HG02884 (cell line): ENCODE measurements at regions not wholly inside any gene's neighbourhood (a gene's known extent, or its start where the extent isn't known, plus 50 kb on each side); places are given as distances from the start of the nearest gene placed in this dataset.
"Not testable (repeated sequence)": the region's sequence is repeated elsewhere in the genome, so short reads cannot be mapped to it uniquely, and the experiment has no call there.

Experiments used
- ATAC-seq: cut with Tn5 transposase; IDR thresholded peaks from one replicate; pipeline ENCODE4 v1.9.1; 2021; ENCODE audit warnings: mild to moderate bottlenecking, moderate library complexity; ENCODE audit not compliant: unreplicated experiment

DNA sequence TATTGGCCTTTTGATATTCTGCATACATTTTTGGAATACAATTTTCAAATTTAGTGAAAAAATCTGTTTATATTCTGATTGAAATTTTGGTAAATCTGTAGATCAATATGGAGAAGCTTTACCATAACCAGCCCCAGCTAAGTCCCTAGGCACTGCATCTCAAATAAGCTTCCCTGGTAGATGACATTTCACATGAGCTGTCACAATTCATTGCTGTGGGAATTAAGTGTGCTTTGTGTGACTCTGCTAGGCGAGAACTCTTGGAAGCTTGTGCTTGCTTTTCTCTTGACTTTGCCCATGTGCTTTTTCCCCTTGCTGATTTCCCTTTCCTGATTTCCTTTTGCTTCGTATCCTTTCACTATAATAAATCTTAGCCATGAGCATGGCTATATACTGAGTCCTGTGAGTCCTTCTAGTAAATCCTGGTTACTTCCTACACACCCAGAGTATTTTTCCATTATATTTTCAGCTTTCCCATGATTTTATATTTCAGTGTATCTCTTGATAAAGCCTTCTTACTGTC, 166.5 kb upstream of the MMS22L start:
- no peak for ATAC-seq

DNA sequence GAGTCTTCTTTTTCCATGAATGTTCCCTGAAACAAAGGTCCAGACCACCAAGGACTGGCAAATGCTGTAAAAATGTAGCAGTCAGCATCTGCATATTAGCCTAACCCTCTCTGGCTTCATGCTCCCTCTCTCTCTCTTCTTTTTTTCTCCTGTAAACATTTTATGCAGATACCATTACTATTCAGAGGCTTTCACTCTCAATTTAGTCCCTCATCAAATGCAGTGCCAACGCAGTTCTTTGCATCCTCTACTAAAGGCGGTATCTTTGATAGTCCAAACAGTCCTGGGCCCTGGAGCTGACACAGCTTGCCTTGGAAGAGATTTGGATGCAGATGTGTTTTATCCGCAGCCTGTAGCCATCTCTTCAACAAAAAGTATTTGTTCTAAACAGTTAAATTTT, 167.1 kb upstream of the MMS22L start:
- no peak for ATAC-seq

DNA sequence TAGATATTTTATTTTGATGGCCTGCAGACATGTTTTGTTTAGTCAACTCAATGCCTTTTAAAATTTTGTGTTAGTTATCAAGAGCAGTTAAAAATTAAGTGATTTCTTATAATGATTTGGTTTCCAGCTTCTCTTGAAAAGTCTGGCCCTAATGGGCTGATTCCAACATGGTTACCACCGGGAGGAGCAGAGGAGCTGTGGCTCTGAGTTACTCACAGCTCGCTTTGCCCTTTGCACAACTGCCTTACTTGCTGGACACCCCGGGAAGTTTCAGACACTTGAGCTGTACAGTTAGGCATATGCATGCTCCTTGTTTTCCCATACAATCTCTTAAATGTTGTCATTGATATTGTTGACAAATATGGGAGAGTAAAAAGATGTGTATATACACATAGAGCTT, 173.1 kb upstream of the MMS22L start:
- ATAC-seq = no peak

DNA sequence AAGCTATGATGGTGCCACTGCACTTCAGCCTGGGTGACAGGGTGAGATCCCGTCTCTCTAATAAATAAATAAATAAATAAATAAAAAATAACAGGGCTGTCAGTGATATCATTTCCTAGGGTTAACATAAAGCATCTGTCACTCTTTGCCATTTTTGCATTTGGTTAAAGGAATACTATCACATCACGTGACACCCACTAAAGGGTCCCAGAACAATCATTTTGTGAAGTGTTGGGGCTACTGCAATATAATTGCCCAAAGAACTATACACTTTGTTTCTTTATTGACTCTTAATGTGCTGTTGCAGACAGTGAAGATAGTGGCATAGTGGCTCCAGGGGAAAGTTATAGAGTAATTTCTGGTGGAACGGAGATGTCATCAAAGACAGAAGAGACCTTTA, 176.5 kb upstream of the MMS22L start:
- ATAC-seq = no peak

DNA sequence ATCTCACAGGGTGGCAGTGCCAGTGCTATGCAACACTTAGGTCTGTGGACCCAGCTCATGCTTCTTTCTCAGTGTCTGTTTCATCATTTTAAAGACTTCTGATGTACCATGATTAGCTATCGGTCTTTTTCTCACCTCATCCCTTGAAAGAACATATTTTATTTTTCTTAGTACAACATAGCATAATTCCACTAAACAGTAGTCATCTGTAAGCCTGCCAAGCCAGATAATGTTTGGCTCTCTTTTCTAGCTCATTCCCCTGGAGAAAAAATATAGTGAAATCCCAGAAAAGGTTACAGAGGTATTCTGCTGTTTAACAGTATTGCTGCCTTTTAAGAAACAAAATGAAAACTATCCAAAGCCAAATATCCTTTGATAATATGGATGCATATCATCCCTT, 177.0 kb upstream of the MMS22L start:
- no peak for ATAC-seq

DNA sequence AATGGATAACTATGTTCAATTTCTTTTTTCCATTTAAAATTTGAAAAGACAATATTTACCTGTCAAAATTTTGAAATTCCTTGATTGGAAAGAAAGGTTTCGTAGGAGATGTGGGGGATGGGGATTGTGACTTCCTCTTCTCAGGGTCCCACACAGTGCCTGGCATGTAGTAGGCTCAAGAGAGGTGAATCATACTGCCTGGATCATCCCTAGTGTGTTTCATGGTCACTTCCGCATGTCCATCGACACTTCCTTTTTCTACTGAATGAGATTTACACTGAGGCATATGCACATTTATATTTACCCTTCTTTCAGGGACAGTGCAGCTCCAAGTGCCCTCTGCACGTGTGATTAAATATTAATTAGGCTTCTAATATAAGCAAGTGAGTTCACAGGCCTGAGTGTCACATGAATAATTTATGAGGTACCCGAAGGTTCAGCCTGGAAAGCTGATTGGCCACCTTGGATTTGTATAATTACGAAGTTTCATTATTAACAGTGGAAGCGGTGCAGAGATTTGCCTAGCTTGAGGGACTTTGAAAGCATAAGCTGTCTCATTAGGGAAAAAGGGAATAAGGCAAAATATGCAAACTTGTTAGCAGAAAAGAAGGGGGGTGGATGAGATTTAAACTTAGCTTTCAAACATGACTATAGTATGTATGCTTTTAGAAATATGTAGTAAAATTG, 177.5 kb upstream of the MMS22L start:
- no peak for ATAC-seq

DNA sequence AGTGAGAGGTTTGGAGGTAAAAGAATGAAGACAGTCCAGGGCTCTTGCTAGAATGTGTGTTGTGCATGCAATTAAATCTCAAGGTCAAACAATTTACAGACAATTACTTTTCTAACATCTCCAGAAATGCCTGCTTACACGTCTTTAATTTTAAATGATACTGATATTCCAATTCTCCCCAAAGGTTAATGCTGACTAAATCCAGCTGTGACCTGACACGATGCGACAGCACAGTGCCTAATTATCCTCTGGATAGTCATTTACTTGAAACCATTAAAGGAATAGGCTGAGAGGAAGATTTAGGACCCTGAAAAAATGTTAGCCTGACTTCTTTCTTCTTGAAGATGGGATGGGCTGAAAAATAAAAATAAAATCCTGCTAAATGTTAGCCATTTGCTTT, 178.2 kb upstream of the MMS22L start:
- ATAC-seq = no peak

DNA sequence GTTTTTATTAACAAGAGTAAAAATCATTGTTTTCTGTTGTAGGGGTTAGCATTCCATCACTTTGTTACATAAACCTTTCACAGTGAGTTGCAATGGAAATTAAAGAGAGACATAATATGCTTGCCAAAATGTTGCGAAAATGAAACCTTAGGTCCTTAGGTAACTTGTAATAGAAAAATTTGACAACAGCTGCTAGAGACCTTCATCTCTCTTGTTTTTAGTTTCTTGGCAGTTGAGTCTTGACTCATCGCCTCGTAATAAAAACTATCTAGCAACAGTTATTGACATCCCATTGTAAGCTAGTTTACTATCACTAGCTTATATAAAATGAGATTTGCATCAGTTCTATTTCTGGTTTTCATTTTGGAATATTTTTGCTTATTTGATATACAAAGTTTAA, 179.0 kb upstream of the MMS22L start:
- no peak for ATAC-seq

DNA sequence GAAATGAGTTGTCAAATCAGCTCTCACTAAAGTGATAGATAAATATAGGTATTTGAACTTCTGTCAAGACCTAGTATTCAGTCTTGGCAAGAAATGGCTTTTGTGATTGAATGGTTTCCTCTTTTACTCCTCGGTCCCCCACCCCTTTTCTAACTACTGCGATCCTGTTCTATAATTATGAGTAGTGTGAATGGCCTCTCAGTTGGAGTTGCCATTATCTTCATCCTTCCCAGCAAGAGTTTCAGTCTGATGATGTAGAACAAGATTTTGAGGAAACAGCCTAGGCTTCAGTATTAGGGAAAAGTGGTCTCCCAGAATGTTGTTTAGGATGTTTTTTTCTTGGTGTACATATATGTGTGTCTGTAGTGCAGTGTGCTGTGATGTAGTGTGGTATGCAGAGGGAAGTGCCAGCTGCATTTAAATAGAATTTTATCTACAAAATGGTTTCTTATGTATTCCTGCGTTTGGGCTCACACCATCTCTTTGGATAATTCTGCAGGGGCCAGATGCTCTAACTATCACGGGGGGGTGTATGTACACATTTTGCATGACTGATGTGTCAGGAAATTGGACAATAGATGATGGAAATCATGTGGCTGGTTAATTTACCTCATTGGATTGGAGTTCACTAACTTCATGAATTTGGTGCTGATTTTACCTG, 180.1 kb upstream of the MMS22L start:
- no peak for ATAC-seq

DNA sequence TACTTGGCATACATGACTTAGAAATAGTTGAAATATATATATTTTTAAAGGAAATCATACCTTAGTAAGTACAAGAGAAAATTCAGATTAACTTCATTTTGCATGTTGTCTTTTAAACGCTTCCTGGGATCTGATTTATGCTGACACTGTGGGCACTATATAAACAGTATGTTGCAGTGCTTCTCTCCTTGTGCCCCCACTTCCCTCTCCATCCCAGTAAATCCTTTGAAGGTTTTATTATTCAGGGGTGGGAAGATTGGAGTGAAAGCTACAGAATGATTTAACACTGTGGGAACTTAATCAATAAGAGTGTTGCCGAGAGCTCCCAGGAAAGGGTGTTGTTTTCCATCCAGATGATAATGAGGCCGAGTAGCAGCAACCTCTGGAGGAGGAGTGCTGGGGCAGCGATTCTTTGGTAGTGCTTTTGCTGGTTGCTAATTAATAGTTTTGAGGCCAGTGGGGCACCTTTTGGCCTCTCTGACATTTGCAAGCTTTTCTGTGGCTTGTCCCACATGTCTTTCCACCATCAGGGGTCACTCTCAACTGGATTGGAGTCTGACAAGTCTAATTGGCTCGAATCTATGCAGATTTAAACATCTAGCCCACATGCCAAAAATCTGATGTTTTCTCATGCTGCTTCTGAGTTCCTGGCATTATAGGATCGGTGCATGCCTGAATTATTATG, 183.0 kb upstream of the MMS22L start:
- no peak for ATAC-seq

DNA sequence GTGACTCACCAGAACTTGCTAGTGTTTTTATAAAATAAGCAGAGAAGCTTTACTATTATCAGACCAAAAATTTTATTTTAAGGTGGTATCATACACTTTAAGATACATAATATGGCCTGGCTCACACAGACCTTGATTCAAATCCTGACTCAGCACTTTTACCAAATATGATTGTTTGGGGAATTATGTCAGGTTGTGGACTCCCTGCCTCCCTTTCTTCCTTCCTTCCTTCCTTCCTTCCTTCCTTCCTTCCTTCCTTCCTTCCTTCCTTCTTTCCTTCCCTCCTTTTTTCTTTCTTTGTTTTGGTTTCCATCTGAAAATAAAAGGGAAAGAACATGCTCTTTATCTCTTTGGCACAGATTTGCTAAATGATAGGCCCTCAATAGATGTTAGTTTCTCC, 186.0 kb upstream of the MMS22L start:
- no peak for ATAC-seq

DNA sequence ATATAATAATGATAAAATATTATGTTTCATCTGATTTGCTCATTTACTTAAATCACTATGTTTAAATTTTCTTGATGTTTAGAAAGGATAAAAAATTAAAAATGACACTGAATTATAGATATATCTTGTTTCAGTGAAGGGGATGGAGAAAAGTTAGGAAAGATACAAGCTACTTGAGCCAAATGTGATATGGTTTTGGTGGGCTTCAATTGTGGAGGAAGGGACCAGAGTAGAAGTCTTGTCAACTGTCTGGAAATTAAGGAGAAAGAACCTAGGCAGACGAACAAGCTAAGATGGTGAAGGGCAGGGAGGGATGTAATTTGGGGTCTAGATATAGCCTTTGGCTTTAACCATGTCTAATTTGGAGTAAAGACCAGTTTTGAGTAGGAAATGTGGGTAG, 186.4 kb upstream of the MMS22L start:
- no peak for ATAC-seq

DNA sequence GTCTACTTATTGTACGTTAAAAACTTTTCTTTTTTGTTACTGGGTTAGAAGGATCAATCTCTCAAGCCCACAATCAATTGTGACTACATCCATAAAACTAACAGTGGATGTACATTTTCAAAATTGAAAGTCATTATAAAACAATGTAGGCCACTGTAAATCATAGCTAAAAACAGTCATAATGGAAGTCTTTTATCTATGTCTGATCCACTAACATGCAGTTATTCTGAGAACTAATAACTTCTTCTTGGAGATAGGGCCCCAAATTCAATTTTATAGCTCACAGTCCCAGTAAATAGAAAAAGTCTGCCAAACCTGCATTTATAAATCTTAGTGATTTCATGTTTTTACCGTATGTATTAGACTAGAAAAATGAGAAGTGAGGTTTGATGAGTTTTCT, 187.3 kb upstream of the MMS22L start:
- no peak for ATAC-seq

DNA sequence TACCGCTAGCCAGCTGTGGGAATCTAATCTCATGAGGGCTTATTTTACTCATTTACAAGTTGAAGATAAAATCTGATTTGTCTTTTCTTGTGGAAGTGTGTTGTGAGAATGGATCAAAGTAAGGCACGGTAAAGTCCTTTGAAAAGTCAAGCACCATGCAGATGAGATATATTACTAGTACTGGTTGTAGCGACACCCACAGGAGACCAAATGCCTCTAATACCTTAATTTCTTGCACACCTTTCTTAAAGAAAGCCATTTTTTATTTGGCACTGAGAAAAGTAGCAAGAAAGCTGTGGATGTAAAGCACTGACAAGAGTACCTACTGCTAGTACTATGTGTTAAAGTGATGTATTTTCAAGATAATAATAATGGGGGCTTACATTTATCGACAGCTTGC, 191.0 kb upstream of the MMS22L start:
- no peak for ATAC-seq

DNA sequence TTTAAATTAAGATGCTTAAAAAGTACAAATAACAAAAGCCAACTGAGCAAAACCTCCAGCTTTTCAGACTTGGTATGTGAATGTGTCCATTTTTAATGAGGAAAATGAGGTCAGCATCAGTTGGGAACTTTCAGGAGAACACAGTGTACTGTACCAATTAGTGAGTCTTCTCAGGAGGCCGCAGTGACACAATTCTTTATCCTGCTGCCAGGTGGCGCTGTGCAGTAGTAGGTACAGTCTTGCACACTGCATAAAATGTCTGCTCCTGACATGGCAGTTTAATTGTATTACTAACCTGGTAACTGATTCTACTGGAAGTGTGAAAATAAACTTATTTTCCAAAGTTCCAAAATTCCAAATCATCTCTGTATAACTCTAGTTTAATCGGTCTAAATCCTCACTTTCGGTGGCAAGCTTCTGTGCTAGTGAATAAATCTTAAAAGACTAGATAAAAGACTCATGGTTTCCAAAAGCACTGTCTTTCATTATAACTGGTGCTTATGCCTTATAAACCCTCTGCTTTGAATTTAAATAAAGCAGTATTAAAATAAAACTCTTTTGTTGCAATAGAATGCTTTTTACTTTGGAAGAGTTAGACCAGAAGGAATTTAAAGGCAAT, 214.8 kb upstream of the MMS22L start:
- ATAC-seq = peak; percentile 99

DNA sequence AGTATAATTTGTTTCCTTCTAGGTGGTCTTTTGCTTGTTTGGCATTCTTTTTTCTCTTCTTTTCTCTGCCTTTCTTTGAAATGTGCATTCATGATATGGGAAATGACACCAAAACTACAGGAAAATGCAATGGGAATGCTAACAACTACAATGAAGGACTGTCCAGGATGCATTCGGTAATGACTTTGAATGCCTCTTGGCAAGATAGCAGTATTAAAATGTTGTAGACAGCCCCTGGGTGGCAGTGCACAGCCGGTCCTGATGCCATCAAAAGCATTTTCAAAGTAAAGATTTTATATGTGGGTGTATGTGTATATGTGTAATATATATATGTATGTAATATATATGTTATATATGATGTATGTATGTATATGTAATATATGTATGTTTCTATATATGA, 218.8 kb upstream of the MMS22L start:
- no peak for ATAC-seq

DNA sequence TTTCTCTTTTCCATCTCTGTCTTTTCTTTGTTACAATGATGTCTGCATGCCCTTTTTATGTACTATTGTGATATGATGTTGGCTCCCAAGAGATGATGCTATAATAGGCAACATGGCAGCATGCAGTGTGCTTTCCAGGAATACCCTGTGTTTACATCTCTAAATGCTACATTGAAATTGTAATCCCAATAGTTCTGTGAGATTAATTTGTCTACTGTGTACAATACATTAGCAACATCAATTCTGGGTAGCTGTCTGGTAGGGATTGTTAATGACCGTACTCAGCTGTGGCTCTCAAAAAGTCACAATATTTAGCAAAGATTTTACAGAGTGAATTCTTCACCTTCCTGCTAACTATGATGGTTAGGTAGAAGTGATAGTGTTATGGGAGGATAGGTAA, 225.6 kb upstream of the MMS22L start:
- no peak for ATAC-seq

DNA sequence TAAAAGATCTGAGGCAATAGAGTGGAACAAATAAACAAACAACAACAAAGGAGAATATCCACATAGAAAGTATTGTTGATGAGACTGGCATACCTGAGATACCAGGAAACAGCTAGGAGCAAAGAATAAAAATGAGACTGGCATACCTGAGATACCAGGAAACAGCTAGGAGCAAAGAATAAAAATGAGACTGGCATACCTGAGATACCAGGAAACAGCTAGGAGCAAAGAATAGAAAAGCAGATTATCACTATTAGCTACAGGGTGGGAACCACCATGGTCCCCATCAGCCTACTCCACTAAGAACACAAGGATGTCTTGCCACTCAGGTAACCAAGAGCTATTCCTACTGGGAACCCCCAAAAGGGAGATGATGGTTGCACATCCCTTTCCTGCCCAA, 230.2 kb upstream of the MMS22L start:
- not testable (repeated sequence) for ATAC-seq

DNA sequence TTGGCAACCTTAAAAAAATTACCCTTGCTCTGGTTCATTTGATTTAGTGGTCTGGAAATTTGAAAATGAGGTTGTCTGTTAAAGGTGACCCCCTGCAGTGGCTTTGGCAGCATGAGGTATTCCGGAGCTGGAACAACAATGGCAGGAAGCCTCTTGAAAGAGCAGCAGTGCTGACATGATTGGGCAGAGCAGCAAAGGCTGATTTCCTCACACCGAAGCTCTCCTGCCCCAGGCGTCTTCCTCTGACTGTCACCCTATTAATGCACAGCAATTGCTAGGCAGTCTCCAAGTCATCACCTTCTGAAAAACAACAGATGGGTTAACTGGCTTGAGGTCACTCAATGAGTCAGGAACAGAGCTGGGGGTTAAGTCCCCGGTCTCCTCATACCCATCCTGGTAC, 241.8 kb upstream of the MMS22L start:
- no peak for ATAC-seq

DNA sequence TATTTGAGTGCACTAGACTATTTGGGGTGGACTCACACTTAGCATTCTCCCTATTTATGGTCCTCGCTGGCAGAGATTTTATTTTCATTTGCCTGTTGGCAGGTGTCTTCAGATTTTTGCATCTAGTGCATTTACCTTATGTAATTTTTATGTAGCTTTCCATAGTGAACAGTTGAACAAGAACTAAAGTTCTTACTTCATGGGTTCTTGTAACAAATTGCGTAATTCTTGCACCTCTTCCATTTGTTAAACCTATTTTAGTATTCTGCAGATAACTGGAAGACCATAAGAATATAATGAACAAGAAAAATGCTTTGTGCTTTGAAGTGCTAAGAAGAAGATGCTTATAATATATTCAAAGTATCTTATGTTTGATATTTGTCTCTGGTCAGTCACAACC, 252.8 kb upstream of the MMS22L start:
- no peak for ATAC-seq

DNA sequence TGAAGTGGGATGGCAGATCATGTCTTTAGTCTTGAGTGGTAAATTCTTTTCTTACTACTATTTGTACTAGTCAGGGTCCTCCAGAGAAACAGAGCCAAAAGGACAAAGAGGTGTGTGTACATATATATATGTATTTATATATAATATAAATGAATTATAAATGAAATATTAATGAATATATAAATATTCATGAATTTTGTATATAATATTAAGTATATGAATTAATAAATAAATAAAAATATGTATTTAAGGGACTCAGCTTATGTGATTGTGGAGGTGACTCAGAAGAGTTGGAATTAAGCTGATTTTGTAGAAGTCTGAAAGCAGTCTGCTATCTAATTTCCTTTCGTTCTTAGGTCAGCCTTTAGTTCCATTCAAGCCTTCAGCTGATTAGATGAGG, 265.3 kb upstream of the MMS22L start:
- no peak for ATAC-seq

DNA sequence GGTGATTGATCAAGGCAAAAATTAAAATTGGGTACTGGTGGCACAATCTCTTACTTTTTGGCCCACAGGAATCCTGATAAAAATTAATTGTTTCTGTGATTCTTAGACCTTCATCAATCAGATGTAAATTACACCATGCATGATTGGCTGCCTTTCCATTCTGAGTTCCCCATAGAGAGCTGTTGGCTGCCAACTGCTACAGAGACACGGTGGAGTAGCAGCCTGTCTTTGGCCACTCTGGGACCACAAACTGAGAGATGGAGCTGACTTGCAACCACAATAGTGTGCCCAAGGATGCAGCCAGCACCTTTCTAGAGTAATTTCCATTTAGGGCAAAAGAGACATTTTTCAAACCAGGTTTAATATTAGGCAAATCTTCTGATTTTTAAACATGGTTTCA, 274.3 kb upstream of the MMS22L start:
- ATAC-seq = no peak
